SJSA1 (cell line): ENCODE measurements at regions not wholly inside any gene's neighbourhood (a gene's known extent, or its start where the extent isn't known, plus 50 kb on each side); places are given as distances from the start of the nearest gene placed in this dataset.
"Not testable (repeated sequence)": the region's sequence is repeated elsewhere in the genome, so short reads cannot be mapped to it uniquely, and the experiment has no call there.

Source experiments
- DNase-seq, 2 experiments: peaks; one replicate each; pipeline ENCODE4 v3.0.0-alpha.2; 2015 to 2020; ENCODE audit warnings: low spot score in 2 of 2, low read depth in 1 of 2
- H3K27ac ChIP-seq: fragments of 250-450 bp; sonication (Bioruptor Pico); 2 replicates; pipeline ENCODE4 v1.5.1; 2020; ENCODE audit warnings: mild to moderate bottlenecking, moderate library complexity
- H3K27me3 ChIP-seq: fragments of 250-450 bp; sonication (Bioruptor Pico); replicated peaks from 2 replicates; pipeline ENCODE4 v1.5.1; 2020; ENCODE audit warnings: mild to moderate bottlenecking, moderate library complexity
- H3K36me3 ChIP-seq: fragments of 250-450 bp; sonication (Bioruptor Pico); 2 replicates; pipeline ENCODE4 v1.5.1; 2020; ENCODE audit warnings: mild to moderate bottlenecking
- H3K4me1 ChIP-seq: fragments of 250-450 bp; sonication (Bioruptor Pico); replicated peaks from 2 replicates; pipeline ENCODE4 v1.6.1; 2021; ENCODE audit warnings: mild to moderate bottlenecking
- H3K4me3 ChIP-seq: fragments of 250-450 bp; sonication (Bioruptor Pico); 2 replicates; pipeline ENCODE4 v1.5.1; 2020; ENCODE audit warnings: mild to moderate bottlenecking
- H3K9me3 ChIP-seq: fragments of 250-450 bp; sonication (Bioruptor Pico); replicated peaks from 2 replicates; pipeline ENCODE4 v1.5.1; 2020; ENCODE audit warnings: mild to moderate bottlenecking

- not testable (repeated sequence) for H3K27me3 ChIP-seq
Observed at GRCh38 chr18:1671710-1672109, 767.0 kb downstream of the ADCYAP1 start.

GRCh38 chr18:1676387-1676786 lies 771.7 kb downstream of the ADCYAP1 start:
- Histone ChIP-seq H3K27me3 (no peaks in the 10 kb centered on the region), H3K27ac (no peak overlapping the region), H3K4me1 (no peaks in the 10 kb centered on the region), H3K9me3 (no peaks in the 10 kb centered on the region), H3K4me3 (no peak overlapping the region), H3K36me3 (no peaks in the 10 kb centered on the region)
- no peak for DNase-seq

More at GRCh38 chr18:1671710-1672109, 767.0 kb downstream of the ADCYAP1 start:
- not testable (repeated sequence) for H3K36me3 ChIP-seq, H3K4me1 ChIP-seq, H3K9me3 ChIP-seq, DNase-seq, H3K27ac ChIP-seq, H3K4me3 ChIP-seq

GRCh38 chr18:1680108-1680507 lies 775.4 kb downstream of the ADCYAP1 start:
- no peaks in the 10 kb centered on the region for H3K9me3 ChIP-seq
- no peak overlapping the region for H3K4me3 ChIP-seq
- no peak overlapping the region for H3K27ac ChIP-seq
- H3K36me3 ChIP-seq, result no peaks in the 10 kb centered on the region
- H3K4me1 ChIP-seq, result no peaks in the 10 kb centered on the region
- no peaks in the 10 kb centered on the region for H3K27me3 ChIP-seq
- no peak for DNase-seq

- H3K27ac ChIP-seq, result no peak overlapping the region
- H3K4me3 ChIP-seq, result no peak overlapping the region
- H3K36me3 ChIP-seq, result no peaks in the 10 kb centered on the region
- DNase-seq, result no peak
- H3K27me3 ChIP-seq, result no peaks in the 10 kb centered on the region
- 0 out of 2 replicates have a peak, but pooled peaks cover 3% of the 10 kb centered on the region for H3K9me3 ChIP-seq
- no peaks in the 10 kb centered on the region for H3K4me1 ChIP-seq
Observed at GRCh38 chr18:1691863-1692262, 787.2 kb downstream of the ADCYAP1 start.

GRCh38 chr18:1708006-1708405 lies 803.3 kb downstream of the ADCYAP1 start:
- no peaks in the 10 kb centered on the region for H3K36me3 ChIP-seq
- no peak overlapping the region for H3K27ac ChIP-seq
- H3K9me3 ChIP-seq, result no peaks in the 10 kb centered on the region
- no peaks in the 10 kb centered on the region for H3K4me1 ChIP-seq
- no peak overlapping the region for H3K4me3 ChIP-seq
- no peaks in the 10 kb centered on the region for H3K27me3 ChIP-seq
- no peak for DNase-seq

GRCh38 chr18:1710114-1710513 lies 805.4 kb downstream of the ADCYAP1 start:
- Histone ChIP-seq H3K36me3 (no peaks in the 10 kb centered on the region), H3K27me3 (no peaks in the 10 kb centered on the region), H3K9me3 (no peaks in the 10 kb centered on the region), H3K4me3 (no peak overlapping the region), H3K27ac (no peak overlapping the region), H3K4me1 (no peaks in the 10 kb centered on the region)
- DNase-seq, result no peak

GRCh38 chr18:1732143-1732542 lies 827.5 kb downstream of the ADCYAP1 start:
- Histone ChIP-seq H3K27ac (no peak overlapping the region), H3K4me1 (no peaks in the 10 kb centered on the region), H3K27me3 (no peaks in the 10 kb centered on the region), H3K36me3 (no peaks in the 10 kb centered on the region), H3K9me3 (no peaks in the 10 kb centered on the region), H3K4me3 (no peak overlapping the region)
- no peak for DNase-seq

GRCh38 chr18:1746131-1746530 lies 825.2 kb downstream of the METTL4 start:
- no peak for DNase-seq
- Histone ChIP-seq H3K4me1 (no peaks in the 10 kb centered on the region), H3K9me3 (no peaks in the 10 kb centered on the region), H3K27ac (no peak overlapping the region), H3K4me3 (no peak overlapping the region), H3K27me3 (peaks cover 2% of the 10 kb centered on the region; the same call in 1 of the 2 replicates), H3K36me3 (no peaks in the 10 kb centered on the region)

- DNase-seq, result no peak
- Histone ChIP-seq H3K27ac (no peak overlapping the region), H3K9me3 (no peaks in the 10 kb centered on the region), H3K27me3 (peaks cover 4% of the 10 kb centered on the region; the same call in 1 of the 2 replicates), H3K4me3 (no peak overlapping the region), H3K4me1 (no peaks in the 10 kb centered on the region), H3K36me3 (no peaks in the 10 kb centered on the region)
Observed at GRCh38 chr18:1751249-1751648, 820.1 kb downstream of the METTL4 start.

- Histone ChIP-seq H3K9me3 (no peaks in the 10 kb centered on the region), H3K27me3 (no peaks in the 10 kb centered on the region), H3K36me3 (no peaks in the 10 kb centered on the region), H3K4me3 (no peak overlapping the region), H3K27ac (no peak overlapping the region), H3K4me1 (no peaks in the 10 kb centered on the region)
- no peak for DNase-seq
Observed at GRCh38 chr18:1760901-1761300, 810.4 kb downstream of the METTL4 start.

GRCh38 chr18:1774261-1774660 lies 797.0 kb downstream of the METTL4 start:
- Histone ChIP-seq H3K27ac (no peak overlapping the region), H3K4me1 (no peaks in the 10 kb centered on the region), H3K36me3 (no peaks in the 10 kb centered on the region), H3K27me3 (no peaks in the 10 kb centered on the region), H3K9me3 (no peaks in the 10 kb centered on the region), H3K4me3 (no peak overlapping the region)
- DNase-seq, result no peak

- no peak overlapping the region for H3K27ac ChIP-seq
- no peaks in the 10 kb centered on the region for H3K27me3 ChIP-seq
- DNase-seq, result no peak
- H3K36me3 ChIP-seq, result no peaks in the 10 kb centered on the region
- no peaks in the 10 kb centered on the region for H3K9me3 ChIP-seq
- no peaks in the 10 kb centered on the region for H3K4me1 ChIP-seq
- H3K4me3 ChIP-seq, result no peak overlapping the region
Observed at GRCh38 chr18:1777843-1778242, 793.5 kb downstream of the METTL4 start.

GRCh38 chr18:1778496-1779178 lies 792.7 kb downstream of the METTL4 start:
- Histone ChIP-seq H3K4me1 (no peaks in the 10 kb centered on the region), H3K9me3 (no peaks in the 10 kb centered on the region), H3K27ac (no peak overlapping the region), H3K4me3 (no peak overlapping the region), H3K27me3 (no peaks in the 10 kb centered on the region), H3K36me3 (no peaks in the 10 kb centered on the region)
- no peak for DNase-seq

GRCh38 chr18:1779587-1779986 lies 791.7 kb downstream of the METTL4 start:
- no peaks in the 10 kb centered on the region for H3K36me3 ChIP-seq
- H3K9me3 ChIP-seq, result no peaks in the 10 kb centered on the region
- no peak overlapping the region for H3K27ac ChIP-seq
- H3K4me1 ChIP-seq, result no peaks in the 10 kb centered on the region
- no peak for DNase-seq
- no peak overlapping the region for H3K4me3 ChIP-seq
- H3K27me3 ChIP-seq, result no peaks in the 10 kb centered on the region

GRCh38 chr18:1784113-1784512 lies 787.2 kb downstream of the METTL4 start:
- no peak overlapping the region for H3K4me3 ChIP-seq
- no peaks in the 10 kb centered on the region for H3K27me3 ChIP-seq
- no peaks in the 10 kb centered on the region for H3K4me1 ChIP-seq
- H3K27ac ChIP-seq, result no peak overlapping the region
- DNase-seq, result no peak
- no peaks in the 10 kb centered on the region for H3K36me3 ChIP-seq
- no peaks in the 10 kb centered on the region for H3K9me3 ChIP-seq
